Adrenal gland (tissue), 5 donors: ENCODE measurements at regions not wholly inside any gene's neighbourhood (a gene's known extent, or its start where the extent isn't known, plus 50 kb on each side); places are given as distances from the start of the nearest gene placed in this dataset.

Experiments
- CTCF ChIP-seq, 6 experiments: fragments of 450-650 bp in 4 of 6; fragments of 200-600 bp in 2 of 6; sonication (generic) in 1 of 6; IDR thresholded peaks; 1 replicate in 5 of 6; 2 replicates in 1 of 6; pipeline versions ENCODE4 v1.5.1 to v1.8.0; 2016 to 2021; ENCODE audit warnings: antibody characterized with exemption in 6 of 6, mild to moderate bottlenecking in 2 of 6, moderate library complexity in 1 of 6
- POLR2A ChIP-seq, 2 donors: fragments of 450-650 bp; IDR thresholded peaks; one replicate each; pipeline ENCODE4 v1.6.1; 2017; ENCODE audit warnings: antibody characterized with exemption in 2 of 2, mild to moderate bottlenecking in 2 of 2, moderate library complexity in 1 of 2
- donor health status: DM: no; HTN: no; CAD: no.

DNA sequence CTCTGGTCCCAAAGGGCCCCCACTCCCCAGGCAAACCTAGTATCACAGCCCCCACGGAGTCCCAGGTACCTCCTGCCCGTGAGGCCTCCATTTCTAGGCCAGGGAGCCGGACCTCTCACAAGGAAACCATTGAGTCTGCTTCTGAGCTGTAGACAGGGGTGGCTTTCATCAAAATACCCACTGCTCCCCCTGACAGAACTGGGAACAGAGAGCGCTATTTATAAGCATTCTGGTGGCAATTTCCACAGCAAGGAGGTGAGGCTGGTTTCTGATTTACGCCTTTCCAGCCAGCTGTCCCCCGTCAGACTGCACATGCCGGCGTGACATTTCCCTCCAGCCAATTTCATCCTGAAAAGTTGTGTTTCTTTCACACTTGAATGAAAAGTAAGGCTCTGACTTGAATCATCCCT lies 407.5 kb upstream of the PRKCQ start:
- TF ChIP-seq CTCF (IDR thresholded peaks at IDR 0.05): no peak
- no peak for TF ChIP-seq POLR2A (IDR thresholded peaks at IDR 0.05)
